ENCODE measurements at regions not wholly inside any gene's neighbourhood (a gene's known extent, or its start where the extent isn't known, plus 50 kb on each side); places are given as distances from the start of the nearest gene placed in this dataset.

DNA sequence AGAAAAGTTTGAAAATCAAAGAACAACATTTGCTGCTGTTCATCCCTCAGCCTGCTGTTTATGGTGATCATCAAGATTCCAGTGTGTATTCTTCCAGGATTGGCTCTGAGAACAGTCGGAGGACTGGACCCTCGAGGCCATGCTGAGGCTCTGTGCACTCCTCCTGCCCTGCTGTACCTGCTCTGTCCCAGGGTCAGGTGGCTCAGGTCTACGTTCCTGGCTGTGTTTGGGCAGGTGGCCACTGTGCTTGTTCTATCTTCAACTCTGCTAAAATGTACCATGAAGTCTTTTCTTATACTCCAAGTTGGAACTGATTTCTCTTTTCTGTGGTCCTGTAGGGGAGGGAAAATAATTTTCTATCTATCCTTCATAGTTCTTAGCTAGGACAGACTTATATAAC is 175.9 kb downstream of the RWDD3 start:
- Histone ChIP-seq H3K36me3 (ENCODE audit: insufficient read depth, low read length) (no peaks in the 10 kb centered on the region), H3K4me3 (ENCODE audit: low read length) (no peak overlapping the region), H3K9me3 (ENCODE audit: low read length) (no peaks in the 10 kb centered on the region), H3K4me1 (ENCODE audit: low read length) (no peaks in the 10 kb centered on the region), H3K79me2 (ENCODE audit: low read length) (no peaks in the 10 kb centered on the region), H3K27me3 (ENCODE audit: low read length) (no peaks in the 10 kb centered on the region), H3K4me2 (ENCODE audit: low read depth, low read length, poor library complexity, severe bottlenecking) (no peak overlapping the region), H3K9ac (ENCODE audit: low read length) (no peak overlapping the region), H4K20me1 (ENCODE audit: insufficient read depth, low read depth, low read length) (no peaks in the 10 kb centered on the region), H3K9me2 (replicated peaks; ENCODE audit: insufficient read depth, low read length) (no peaks in the 10 kb centered on the region), H3K27ac (ENCODE audit: low read length) (no peak overlapping the region), H2AFZ (ENCODE audit: low read length) (no peak overlapping the region)
- DNase-seq, result no peak

DNA sequence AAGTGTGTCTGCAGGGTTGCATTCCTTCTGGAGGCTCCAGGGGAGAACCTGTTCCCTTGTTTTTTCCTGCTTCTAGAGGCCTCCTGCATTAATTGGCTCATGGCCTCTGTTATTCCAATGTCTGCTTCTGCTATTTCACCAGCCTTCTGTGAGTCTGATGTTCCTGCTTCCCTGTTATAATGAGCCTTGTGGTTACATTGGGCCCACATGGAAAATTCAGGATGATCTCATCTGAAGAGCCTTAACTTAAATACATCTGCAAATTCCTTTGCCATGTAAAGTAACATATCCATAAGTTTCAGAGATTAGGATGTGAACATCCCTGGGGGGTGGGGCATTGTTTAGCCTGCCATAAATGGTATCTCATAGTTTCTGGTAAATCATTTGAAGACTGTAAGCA is 181.1 kb downstream of the RWDD3 start:
- no peaks in the 10 kb centered on the region for H3K27me3 ChIP-seq (ENCODE audit: low read length)
- no peaks in the 10 kb centered on the region for H3K9me3 ChIP-seq (ENCODE audit: low read length)
- no peaks in the 10 kb centered on the region for H3K4me1 ChIP-seq (ENCODE audit: low read length)
- H3K4me2 ChIP-seq (ENCODE audit: low read depth, low read length, poor library complexity, severe bottlenecking), result no peak overlapping the region
- no peaks in the 10 kb centered on the region for H3K79me2 ChIP-seq (ENCODE audit: low read length)
- no peak overlapping the region for H3K4me3 ChIP-seq (ENCODE audit: low read length)
- H4K20me1 ChIP-seq (ENCODE audit: insufficient read depth, low read depth, low read length), result no peaks in the 10 kb centered on the region
- no peak overlapping the region for H2AFZ ChIP-seq (ENCODE audit: low read length)
- no peak overlapping the region for H3K27ac ChIP-seq (ENCODE audit: low read length)
- H3K9ac ChIP-seq (ENCODE audit: low read length), result no peak overlapping the region
- no peak for DNase-seq
- no peaks in the 10 kb centered on the region for H3K9me2 ChIP-seq (replicated peaks; ENCODE audit: insufficient read depth, low read length)
- no peaks in the 10 kb centered on the region for H3K36me3 ChIP-seq (ENCODE audit: insufficient read depth, low read length)

DNA sequence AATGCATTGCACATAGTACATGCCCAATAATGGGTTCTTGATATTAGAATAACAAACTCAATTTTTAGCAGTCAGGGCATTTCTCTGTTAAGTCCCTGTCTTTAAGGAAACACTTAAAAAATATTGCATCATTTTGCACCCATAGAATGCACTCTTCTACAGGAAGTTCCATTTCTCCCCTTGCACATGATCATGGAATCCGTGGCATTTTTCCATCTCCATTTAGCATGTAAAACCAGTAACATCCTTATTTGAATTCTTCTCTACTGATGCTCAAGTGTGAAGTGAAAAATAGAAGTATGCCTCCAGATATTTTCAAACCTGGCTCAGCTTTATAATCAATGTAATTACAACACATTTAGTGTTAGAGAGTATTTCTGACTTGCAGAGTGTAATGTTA is 192.8 kb downstream of the RWDD3 start:
- DNase-seq, result no peak
- Histone ChIP-seq H3K9me2 (replicated peaks; ENCODE audit: insufficient read depth, low read length) (no peaks in the 10 kb centered on the region), H3K4me3 (ENCODE audit: low read length) (no peak overlapping the region), H4K20me1 (ENCODE audit: insufficient read depth, low read depth, low read length) (no peaks in the 10 kb centered on the region), H3K9ac (ENCODE audit: low read length) (no peak overlapping the region), H3K27me3 (ENCODE audit: low read length) (no peaks in the 10 kb centered on the region), H3K79me2 (ENCODE audit: low read length) (no peaks in the 10 kb centered on the region), H2AFZ (ENCODE audit: low read length) (no peak overlapping the region), H3K4me1 (ENCODE audit: low read length) (no peaks in the 10 kb centered on the region), H3K27ac (ENCODE audit: low read length) (no peak overlapping the region), H3K4me2 (ENCODE audit: low read depth, low read length, poor library complexity, severe bottlenecking) (no peak overlapping the region), H3K36me3 (ENCODE audit: insufficient read depth, low read length) (no peaks in the 10 kb centered on the region), H3K9me3 (ENCODE audit: low read length) (no peaks in the 10 kb centered on the region)

DNA sequence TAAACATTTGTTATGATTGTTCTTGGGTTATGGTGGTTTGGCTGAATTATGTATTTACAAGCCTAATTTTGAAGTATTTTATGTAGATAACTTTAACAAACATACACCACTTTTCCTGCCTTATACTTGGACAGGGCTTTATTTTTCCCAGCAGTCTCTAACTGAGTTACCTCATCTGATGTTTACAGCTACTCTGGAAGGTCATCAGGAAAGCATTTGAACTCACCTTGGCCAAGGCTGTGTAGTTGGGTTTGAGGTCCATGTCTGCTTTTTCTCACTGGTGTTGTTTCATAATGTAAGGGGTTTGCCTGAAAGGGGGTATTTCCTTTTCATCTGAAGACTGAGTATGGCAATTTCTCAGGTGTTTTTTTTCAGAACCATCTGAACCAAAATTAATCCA is 193.5 kb downstream of the RWDD3 start:
- H3K9me3 ChIP-seq (ENCODE audit: low read length), result no peaks in the 10 kb centered on the region
- H3K9me2 ChIP-seq (replicated peaks; ENCODE audit: insufficient read depth, low read length), result no peaks in the 10 kb centered on the region
- no peak overlapping the region for H2AFZ ChIP-seq (ENCODE audit: low read length)
- H3K27me3 ChIP-seq (ENCODE audit: low read length), result no peaks in the 10 kb centered on the region
- H3K9ac ChIP-seq (ENCODE audit: low read length), result no peak overlapping the region
- H3K36me3 ChIP-seq (ENCODE audit: insufficient read depth, low read length), result no peaks in the 10 kb centered on the region
- H4K20me1 ChIP-seq (ENCODE audit: insufficient read depth, low read depth, low read length), result no peaks in the 10 kb centered on the region
- no peaks in the 10 kb centered on the region for H3K79me2 ChIP-seq (ENCODE audit: low read length)
- no peak overlapping the region for H3K4me2 ChIP-seq (ENCODE audit: low read depth, low read length, poor library complexity, severe bottlenecking)
- no peaks in the 10 kb centered on the region for H3K4me1 ChIP-seq (ENCODE audit: low read length)
- H3K27ac ChIP-seq (ENCODE audit: low read length), result no peak overlapping the region
- H3K4me3 ChIP-seq (ENCODE audit: low read length), result no peak overlapping the region
- DNase-seq, result no peak

DNA sequence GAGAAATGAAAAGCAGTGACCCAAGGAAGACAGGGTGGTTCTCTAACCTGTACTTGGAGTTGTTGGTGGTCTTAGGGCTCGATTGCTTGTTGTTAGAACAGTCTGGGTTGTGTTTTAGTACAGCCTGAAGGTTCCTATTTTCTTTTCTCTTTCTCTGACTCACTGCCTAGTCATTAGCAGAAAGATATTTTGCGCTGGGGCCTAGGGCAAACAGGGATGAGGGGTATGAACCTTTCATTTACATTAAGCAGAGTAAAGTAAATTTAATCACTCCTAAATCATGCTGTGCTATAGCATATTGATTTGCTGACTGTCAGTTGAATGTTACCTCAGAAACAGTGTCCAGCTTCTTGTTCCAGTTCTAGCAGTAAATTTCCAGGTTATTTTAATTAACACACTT is 197.2 kb downstream of the RWDD3 start:
- Histone ChIP-seq H3K9ac (ENCODE audit: low read length) (no peak overlapping the region), H2AFZ (ENCODE audit: low read length) (no peak overlapping the region), H3K27me3 (ENCODE audit: low read length) (no peaks in the 10 kb centered on the region), H3K4me1 (ENCODE audit: low read length) (peaks cover 6% of the 10 kb centered on the region), H3K36me3 (ENCODE audit: insufficient read depth, low read length) (no peaks in the 10 kb centered on the region), H3K27ac (ENCODE audit: low read length) (no peak overlapping the region), H3K9me2 (replicated peaks; ENCODE audit: insufficient read depth, low read length) (no peaks in the 10 kb centered on the region), H4K20me1 (ENCODE audit: insufficient read depth, low read depth, low read length) (no peaks in the 10 kb centered on the region), H3K4me2 (ENCODE audit: low read depth, low read length, poor library complexity, severe bottlenecking) (no peak overlapping the region), H3K4me3 (ENCODE audit: low read length) (no peak overlapping the region), H3K79me2 (ENCODE audit: low read length) (no peaks in the 10 kb centered on the region), H3K9me3 (ENCODE audit: low read length) (no peaks in the 10 kb centered on the region)
- no peak for DNase-seq

DNA sequence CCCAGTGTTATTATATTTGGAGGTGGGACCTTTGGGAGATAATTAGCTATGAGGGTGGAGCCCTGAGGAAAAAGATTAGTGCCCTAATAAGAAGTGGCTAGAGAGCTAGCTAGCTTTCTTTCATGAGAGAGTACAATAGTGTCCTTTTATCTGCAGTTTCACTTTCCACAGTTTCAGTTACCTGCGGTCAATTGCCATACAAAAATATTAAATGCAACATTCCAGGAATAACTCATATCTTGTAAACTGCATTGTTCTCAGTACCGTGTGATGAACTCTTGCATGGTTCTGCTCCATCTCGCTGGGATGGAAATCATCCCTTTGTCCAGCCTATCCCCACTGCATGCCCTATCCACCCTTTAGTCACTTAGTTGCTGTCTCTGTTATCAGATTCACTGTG is 201.6 kb downstream of the RWDD3 start:
- Histone ChIP-seq H3K4me3 (ENCODE audit: low read length) (no peak overlapping the region), H3K9me3 (ENCODE audit: low read length) (no peaks in the 10 kb centered on the region), H3K9me2 (replicated peaks; ENCODE audit: insufficient read depth, low read length) (no peaks in the 10 kb centered on the region), H3K9ac (ENCODE audit: low read length) (no peak overlapping the region), H2AFZ (ENCODE audit: low read length) (no peak overlapping the region), H3K27ac (ENCODE audit: low read length) (no peak overlapping the region), H3K27me3 (ENCODE audit: low read length) (no peaks in the 10 kb centered on the region), H3K36me3 (ENCODE audit: insufficient read depth, low read length) (no peaks in the 10 kb centered on the region), H4K20me1 (ENCODE audit: insufficient read depth, low read depth, low read length) (no peaks in the 10 kb centered on the region), H3K4me1 (ENCODE audit: low read length) (peaks cover 37% of the 10 kb centered on the region), H3K79me2 (ENCODE audit: low read length) (no peaks in the 10 kb centered on the region), H3K4me2 (ENCODE audit: low read depth, low read length, poor library complexity, severe bottlenecking) (no peak overlapping the region)
- DNase-seq, result no peak

DNA sequence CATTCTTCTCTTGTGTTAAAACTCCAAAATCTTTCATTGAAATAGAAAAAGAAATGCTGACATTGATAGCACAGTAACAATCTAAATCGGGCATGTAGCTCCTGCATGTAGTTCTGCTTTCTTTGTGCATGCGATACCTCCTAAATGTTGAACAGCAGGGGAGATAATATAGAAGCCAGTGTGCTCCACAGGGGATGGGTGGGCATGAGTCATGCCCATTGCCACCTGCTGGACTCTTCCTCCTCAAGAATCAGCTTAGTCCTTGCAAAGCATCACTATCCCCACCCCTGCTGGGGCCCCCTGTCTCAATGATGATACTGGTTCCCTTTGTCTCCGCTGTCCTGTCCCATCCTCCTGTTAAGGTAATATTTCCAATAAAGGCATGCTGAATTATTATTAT is 203.0 kb downstream of the RWDD3 start:
- H2AFZ ChIP-seq (ENCODE audit: low read length), result no peak overlapping the region

DNA sequence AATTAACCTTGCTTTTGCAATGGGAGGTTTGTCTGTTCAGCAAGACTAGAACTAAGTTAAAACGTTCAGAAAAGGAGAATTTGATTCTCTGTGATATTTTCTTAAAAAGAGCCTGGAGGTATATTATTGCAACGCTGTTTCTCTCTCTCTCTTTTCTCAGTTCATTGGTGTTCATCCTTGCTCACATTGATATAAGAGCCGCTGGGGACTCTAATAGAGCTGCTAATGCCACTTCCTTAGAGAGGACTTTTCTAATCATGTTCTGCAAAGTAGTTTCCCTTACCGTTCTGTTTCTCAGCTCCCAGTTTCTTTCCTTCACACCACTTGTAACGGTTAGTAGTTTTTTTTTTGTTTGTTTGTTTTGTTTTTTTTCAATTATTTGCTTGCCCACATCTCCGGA is 203.8 kb downstream of the RWDD3 start:
- H4K20me1 ChIP-seq (ENCODE audit: insufficient read depth, low read depth, low read length), result no peaks in the 10 kb centered on the region
- H3K27me3 ChIP-seq (ENCODE audit: low read length), result no peaks in the 10 kb centered on the region
- H3K9me3 ChIP-seq (ENCODE audit: low read length), result no peaks in the 10 kb centered on the region
- peak overlapping the region; percentile 65 for H3K4me2 ChIP-seq (ENCODE audit: low read depth, low read length, poor library complexity, severe bottlenecking)
- DNase-seq, result peak; percentile 71
- H3K27ac ChIP-seq (ENCODE audit: low read length), result no peak overlapping the region
- H3K4me1 ChIP-seq (ENCODE audit: low read length), result peaks cover 37% of the 10 kb centered on the region
- H3K4me3 ChIP-seq (ENCODE audit: low read length), result peak overlapping the region; percentile 42
- no peak overlapping the region for H3K9ac ChIP-seq (ENCODE audit: low read length)
- H2AFZ ChIP-seq (ENCODE audit: low read length), result no peak overlapping the region
- no peaks in the 10 kb centered on the region for H3K36me3 ChIP-seq (ENCODE audit: insufficient read depth, low read length)
- H3K9me2 ChIP-seq (replicated peaks; ENCODE audit: insufficient read depth, low read length), result no peaks in the 10 kb centered on the region
- H3K79me2 ChIP-seq (ENCODE audit: low read length), result no peaks in the 10 kb centered on the region

More for the DNA sequence above, 203.0 kb downstream of the RWDD3 start:
- no peaks in the 10 kb centered on the region for H4K20me1 ChIP-seq (ENCODE audit: insufficient read depth, low read depth, low read length)
- H3K36me3 ChIP-seq (ENCODE audit: insufficient read depth, low read length), result no peaks in the 10 kb centered on the region
- peak; percentile 71 for DNase-seq
- no peaks in the 10 kb centered on the region for H3K9me3 ChIP-seq (ENCODE audit: low read length)
- H3K9me2 ChIP-seq (replicated peaks; ENCODE audit: insufficient read depth, low read length), result no peaks in the 10 kb centered on the region
- peak overlapping the region; percentile 65 for H3K4me2 ChIP-seq (ENCODE audit: low read depth, low read length, poor library complexity, severe bottlenecking)
- H3K27ac ChIP-seq (ENCODE audit: low read length), result no peak overlapping the region
- peaks cover 37% of the 10 kb centered on the region for H3K4me1 ChIP-seq (ENCODE audit: low read length)
- H3K9ac ChIP-seq (ENCODE audit: low read length), result no peak overlapping the region
- H3K79me2 ChIP-seq (ENCODE audit: low read length), result no peaks in the 10 kb centered on the region
- H3K27me3 ChIP-seq (ENCODE audit: low read length), result no peaks in the 10 kb centered on the region
- peak overlapping the region; percentile 42 for H3K4me3 ChIP-seq (ENCODE audit: low read length)
